ENCODE measurements at regions not wholly inside any gene's neighbourhood (a gene's known extent, or its start where the extent isn't known, plus 50 kb on each side); places are given as distances from the start of the nearest gene placed in this dataset.

- no peak for DNase-seq
- intact Hi-C loops (cut with micrococcal nuclease), result no loop called here
- Mint-ChIP-seq H3K9me3 (peaks cover 2 to 13% (median 6%) of the 10 kb centered on the region in 7 donors), H3K36me3 (no peaks in the 10 kb centered on the region), H3K4me3 (no peak overlapping the region), H3K4me1 (no peaks in the 10 kb centered on the region), H3K27ac (peak overlapping the region in 1 of 7 donors; percentile 7), H3K27me3 (ENCODE audit: low read depth in 3 of 3) (peaks cover 10 to 19% (median 12%) of the 10 kb centered on the region in 3 donors)
- 43% methylated on average over 2 of the region's 4 CpGs for WGBS (ENCODE audit: insufficient coverage)
- TF ChIP-seq CTCF (IDR thresholded peaks at IDR 0.05), result no peak
- Histone ChIP-seq H2AFZ (ENCODE audit: insufficient read depth, low read depth, low read length, poor library complexity, severe bottlenecking) (no peak overlapping the region), H3K4me3 (replicated peaks in 1 of 3; ENCODE audit: low read depth in 2 of 3, low read length in 3 of 3) (no peak overlapping the region), H3K4me2 (replicated peaks; ENCODE audit: extremely low read depth, low read length, poor library complexity, severe bottlenecking) (no peak overlapping the region), H3K79me2 (ENCODE audit: insufficient read depth, low read length) (no peaks in the 10 kb centered on the region), H3K36me3 (replicated peaks in 1 of 2; ENCODE audit: control insufficient read depth in 1 of 2, insufficient read depth in 2 of 2, low read length in 2 of 2) (no peaks in the 10 kb centered on the region), H3K9ac (ENCODE audit: insufficient read depth, low read length, poor library complexity, severe bottlenecking) (no peak overlapping the region), H3K4me1 (ENCODE audit: control insufficient read depth in 1 of 2, insufficient read depth in 2 of 2, low read length in 2 of 2) (no peaks in the 10 kb centered on the region), H3K27ac (ENCODE audit: low read depth in 1 of 2, low read length in 2 of 2) (no peak overlapping the region), H3K9me3 (replicated peaks in 1 of 2; ENCODE audit: control insufficient read depth in 1 of 2, insufficient read depth in 1 of 2, low read length in 2 of 2) (no peaks in the 10 kb centered on the region), H3K27me3 (ENCODE audit: control insufficient read depth in 2 of 2, insufficient read depth in 2 of 2, low read length in 2 of 2) (peaks cover 8 to 12% of the 10 kb centered on the region in 2 donors), H4K20me1 (ENCODE audit: insufficient read depth, low read length) (no peaks in the 10 kb centered on the region)
These were observed 148.4 kb downstream of the TFAP2A start for GRCh38 chr6:10266462-10266861.

GRCh38 chr6:10266061-10266460 lies 148.8 kb downstream of the TFAP2A start:
- intact Hi-C loops (cut with micrococcal nuclease), result no loop called here

More at GRCh38 chr6:10266061-10266460, 148.8 kb downstream of the TFAP2A start:
- no CpG with 5 or more reads among the region's 2 CpGs for whole genome bisulfite sequencing (ENCODE audit: insufficient coverage)
- no peak overlapping the region for H3K27ac Mint-ChIP-seq
- H3K9me3 Mint-ChIP-seq, result peaks cover 2 to 13% (median 6%) of the 10 kb centered on the region in 7 donors
- H3K9ac ChIP-seq (ENCODE audit: insufficient read depth, low read length, poor library complexity, severe bottlenecking), result no peak overlapping the region
- no peak overlapping the region for H3K27ac ChIP-seq (ENCODE audit: low read depth in 1 of 2, low read length in 2 of 2)
- H3K79me2 ChIP-seq (ENCODE audit: insufficient read depth, low read length), result no peaks in the 10 kb centered on the region
- H3K4me1 Mint-ChIP-seq, result no peaks in the 10 kb centered on the region
- no peak overlapping the region for H3K4me3 Mint-ChIP-seq
- no peaks in the 10 kb centered on the region for H3K36me3 ChIP-seq (replicated peaks in 1 of 2; ENCODE audit: control insufficient read depth in 1 of 2, insufficient read depth in 2 of 2, low read length in 2 of 2)
- TF ChIP-seq CTCF (IDR thresholded peaks at IDR 0.05), result no peak
- peaks cover 10 to 19% (median 12%) of the 10 kb centered on the region in 3 donors for H3K27me3 Mint-ChIP-seq (ENCODE audit: low read depth in 3 of 3)
- no peaks in the 10 kb centered on the region for H3K36me3 Mint-ChIP-seq
- no peak for DNase-seq
- peaks cover 8 to 12% of the 10 kb centered on the region in 2 donors for H3K27me3 ChIP-seq (ENCODE audit: control insufficient read depth in 2 of 2, insufficient read depth in 2 of 2, low read length in 2 of 2)
- H3K4me3 ChIP-seq (replicated peaks in 1 of 3; ENCODE audit: low read depth in 2 of 3, low read length in 3 of 3), result no peak overlapping the region
- H4K20me1 ChIP-seq (ENCODE audit: insufficient read depth, low read length), result no peaks in the 10 kb centered on the region
- no peaks in the 10 kb centered on the region for H3K9me3 ChIP-seq (replicated peaks in 1 of 2; ENCODE audit: control insufficient read depth in 1 of 2, insufficient read depth in 1 of 2, low read length in 2 of 2)
- no peak overlapping the region for H3K4me2 ChIP-seq (replicated peaks; ENCODE audit: extremely low read depth, low read length, poor library complexity, severe bottlenecking)
- H3K4me1 ChIP-seq (ENCODE audit: control insufficient read depth in 1 of 2, insufficient read depth in 2 of 2, low read length in 2 of 2), result no peaks in the 10 kb centered on the region
- H2AFZ ChIP-seq (ENCODE audit: insufficient read depth, low read depth, low read length, poor library complexity, severe bottlenecking), result no peak overlapping the region
